Stimulated activated CD4-positive, alpha-beta T cell treated with anti-CD3 and anti-CD28 coated beads, TNF-alpha, amount 100 ng/mL, for 1 hour (primary cell): ENCODE measurements at regions not wholly inside any gene's neighbourhood (a gene's known extent, or its start where the extent isn't known, plus 50 kb on each side); places are given as distances from the start of the nearest gene placed in this dataset.

Source experiments
- DNase-seq, 3 donors: peaks; one replicate each; pipeline ENCODE4 v3.0.0-alpha.2; 2020; ENCODE audit warnings: low read depth in 3 of 3, low spot score in 1 of 3

- no peak for DNase-seq
Observed at GRCh38 chr3:130259166-130259874, 86.2 kb upstream of the COL6A5 start.

- DNase-seq: no peak
Observed at GRCh38 chr3:130260918-130261317, 84.6 kb upstream of the COL6A5 start.

- no peak for DNase-seq
Observed at GRCh38 chr3:130263708-130264107, 81.8 kb upstream of the COL6A5 start.

DNA sequence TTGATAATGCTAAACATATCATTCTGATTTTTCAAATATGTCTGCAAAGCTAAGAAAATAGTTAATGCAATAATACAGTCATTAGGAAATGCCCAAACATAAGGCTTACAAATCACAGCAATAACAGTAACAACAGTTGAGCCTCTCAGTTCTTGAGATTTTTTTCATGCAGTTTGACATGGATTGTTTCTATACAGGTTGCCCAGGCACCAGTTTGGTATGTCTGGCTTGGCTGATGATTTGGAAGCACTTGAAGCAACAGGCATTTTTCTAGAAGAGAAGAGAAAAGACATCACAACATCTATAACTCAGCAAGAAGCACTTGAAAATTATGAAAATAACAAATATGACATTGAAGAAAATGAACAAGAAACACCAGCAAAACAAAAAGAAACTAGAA lies 78.7 kb upstream of the COL6A5 start:
- no peak for DNase-seq

GRCh38 chr3:130276203-130276803 lies 69.2 kb upstream of the COL6A5 start:
- no peak for DNase-seq

GRCh38 chr3:130288670-130289069 lies 56.8 kb upstream of the COL6A5 start:
- DNase-seq: no peak

DNA sequence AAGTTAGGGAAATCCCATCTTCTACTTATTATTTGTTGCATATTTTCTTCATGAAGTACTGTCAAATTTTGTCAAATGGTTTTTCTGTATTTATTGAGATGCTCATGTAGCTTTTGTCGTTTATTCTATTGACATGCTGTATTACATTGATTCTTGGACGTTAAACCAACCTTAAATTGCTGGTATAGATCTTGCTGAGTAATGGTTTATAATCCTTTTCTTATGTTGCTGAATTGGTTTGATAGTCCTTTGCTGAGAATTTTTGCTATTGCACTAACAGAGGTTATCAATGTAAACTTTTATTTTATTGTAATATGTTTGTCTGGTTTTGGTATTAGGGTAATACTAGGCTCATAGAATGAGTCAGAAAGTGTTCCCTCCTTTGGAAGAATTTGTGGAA lies 54.3 kb upstream of the COL6A5 start:
- DNase-seq: no peak

- no peak for DNase-seq
Observed at GRCh38 chr3:130293247-130293646, 52.2 kb upstream of the COL6A5 start.
